Glutamatergic neuron (in vitro differentiated cells): ENCODE measurements at regions not wholly inside any gene's neighbourhood (a gene's known extent, or its start where the extent isn't known, plus 50 kb on each side); places are given as distances from the start of the nearest gene placed in this dataset.
"Not testable (repeated sequence)": the region's sequence is repeated elsewhere in the genome, so short reads cannot be mapped to it uniquely, and the experiment has no call there.

ENCODE experiments used
- DNase-seq: peaks from one replicate; pipeline ENCODE4 v3.0.0; 2022
- H3K27ac Mint-ChIP-seq: one replicate; pipeline ENCODE4 v1.8.0; 2020; ENCODE audit warnings: mild to moderate bottlenecking, mixed read lengths, inconsistent platforms; ENCODE audit not compliant: unreplicated experiment
- H3K27me3 Mint-ChIP-seq: one replicate; pipeline ENCODE4 v1.8.0; 2020; ENCODE audit warnings: mild to moderate bottlenecking, moderate library complexity, mixed read lengths, inconsistent platforms; ENCODE audit not compliant: unreplicated experiment
- H3K36me3 Mint-ChIP-seq: one replicate; pipeline ENCODE4 v1.8.0; 2020; ENCODE audit warnings: mild to moderate bottlenecking, mixed read lengths, inconsistent platforms; ENCODE audit not compliant: unreplicated experiment
- H3K4me1 Mint-ChIP-seq: one replicate; pipeline ENCODE4 v1.8.0; 2020; ENCODE audit warnings: mild to moderate bottlenecking, low read depth, mixed read lengths, inconsistent platforms; ENCODE audit not compliant: unreplicated experiment
- H3K4me3 Mint-ChIP-seq: one replicate; pipeline ENCODE4 v1.8.0; 2020; ENCODE audit warnings: mild to moderate bottlenecking, mixed read lengths, inconsistent platforms; ENCODE audit not compliant: unreplicated experiment
- H3K9me3 Mint-ChIP-seq: one replicate; pipeline ENCODE4 v1.8.0; 2020; ENCODE audit warnings: mild to moderate bottlenecking, moderate library complexity, mixed read lengths, inconsistent platforms; ENCODE audit not compliant: unreplicated experiment
- CTCF ChIP-seq: fragments of 200-600 bp; sonication (generic); IDR thresholded peaks from one replicate; pipeline ENCODE4 v1.5.0; 2021; ENCODE audit not compliant: partially characterized antibody, unreplicated experiment

GRCh38 chr13:83450591-83450990 lies 431.7 kb downstream of the SLITRK1 start:
- H3K4me3 Mint-ChIP-seq: no peak overlapping the region
- H3K36me3 Mint-ChIP-seq: peaks cover 5% of the 10 kb centered on the region
- no peak overlapping the region for H3K27ac Mint-ChIP-seq
- H3K9me3 Mint-ChIP-seq: peaks cover 3% of the 10 kb centered on the region
- no peak for DNase-seq
- peaks cover 4% of the 10 kb centered on the region for H3K4me1 Mint-ChIP-seq
- TF ChIP-seq CTCF: no peak
- H3K27me3 Mint-ChIP-seq: no peaks in the 10 kb centered on the region

GRCh38 chr13:83449668-83450395 lies 432.4 kb downstream of the SLITRK1 start:
- H3K36me3 Mint-ChIP-seq: peaks cover 5% of the 10 kb centered on the region
- H3K4me1 Mint-ChIP-seq: peaks cover 4% of the 10 kb centered on the region
- no peak for DNase-seq
- H3K27ac Mint-ChIP-seq: no peak overlapping the region
- H3K4me3 Mint-ChIP-seq: no peak overlapping the region
- no peak for TF ChIP-seq CTCF
- peaks cover 3% of the 10 kb centered on the region for H3K9me3 Mint-ChIP-seq
- no peaks in the 10 kb centered on the region for H3K27me3 Mint-ChIP-seq

- Mint-ChIP-seq H3K36me3 (no peaks in the 10 kb centered on the region), H3K27ac (no peak overlapping the region), H3K4me3 (no peak overlapping the region), H3K4me1 (no peaks in the 10 kb centered on the region), H3K27me3 (no peaks in the 10 kb centered on the region), H3K9me3 (no peaks in the 10 kb centered on the region)
- DNase-seq: no peak
- TF ChIP-seq CTCF: no peak
These were observed 441.8 kb downstream of the SLITRK1 start for GRCh38 chr13:83440465-83440864.

- H3K4me3 Mint-ChIP-seq: not testable (repeated sequence)
These were observed 442.8 kb downstream of the SLITRK1 start for GRCh38 chr13:83439464-83439863.

GRCh38 chr13:83423861-83424260 lies 458.4 kb downstream of the SLITRK1 start:
- Mint-ChIP-seq H3K4me3 (no peak overlapping the region), H3K36me3 (no peaks in the 10 kb centered on the region), H3K27ac (no peak overlapping the region), H3K27me3 (no peaks in the 10 kb centered on the region), H3K9me3 (no peaks in the 10 kb centered on the region), H3K4me1 (peaks cover 7% of the 10 kb centered on the region)
- no peak for TF ChIP-seq CTCF
- no peak for DNase-seq

More at GRCh38 chr13:83439464-83439863, 442.8 kb downstream of the SLITRK1 start:
- H3K9me3 Mint-ChIP-seq, H3K27ac Mint-ChIP-seq, H3K27me3 Mint-ChIP-seq, H3K36me3 Mint-ChIP-seq, H3K4me1 Mint-ChIP-seq, DNase-seq: not testable (repeated sequence)
